ENCODE measurements at regions not wholly inside any gene's neighbourhood (a gene's known extent, or its start where the extent isn't known, plus 50 kb on each side); places are given as distances from the start of the nearest gene placed in this dataset.
"Not testable (repeated sequence)": the region's sequence is repeated elsewhere in the genome, so short reads cannot be mapped to it uniquely, and the experiment has no call there.

GRCh38 chr6:85135376-85136094 lies 314.3 kb upstream of the NT5E start:
- H3K27ac ChIP-seq (ENCODE audit: low read depth in 1 of 2, low read length in 1 of 2), result no peak overlapping the region
- H3K27me3 ChIP-seq (ENCODE audit: control insufficient read depth in 2 of 2, insufficient read depth in 1 of 2, low read length in 1 of 2), result no peaks in the 10 kb centered on the region
- no peaks in the 10 kb centered on the region for H3K36me3 ChIP-seq (ENCODE audit: control insufficient read depth in 2 of 2, insufficient read depth in 2 of 2, low read length in 1 of 2)
- no peaks in the 10 kb centered on the region for H3K9me3 ChIP-seq (ENCODE audit: control insufficient read depth in 2 of 2, insufficient read depth in 1 of 2, low read length in 1 of 2)
- no peak overlapping the region for H3K4me3 ChIP-seq (ENCODE audit: low read length in 2 of 2)
- 76% methylated on average over 1 of the region's 1 CpG for WGBS
- no peak for DNase-seq (ENCODE audit: low read depth in 6 of 9, low spot score in 9 of 9)
- H3K4me1 ChIP-seq (ENCODE audit: control insufficient read depth in 2 of 2, insufficient read depth in 2 of 2, low read length in 2 of 2), result no peaks in the 10 kb centered on the region

DNA sequence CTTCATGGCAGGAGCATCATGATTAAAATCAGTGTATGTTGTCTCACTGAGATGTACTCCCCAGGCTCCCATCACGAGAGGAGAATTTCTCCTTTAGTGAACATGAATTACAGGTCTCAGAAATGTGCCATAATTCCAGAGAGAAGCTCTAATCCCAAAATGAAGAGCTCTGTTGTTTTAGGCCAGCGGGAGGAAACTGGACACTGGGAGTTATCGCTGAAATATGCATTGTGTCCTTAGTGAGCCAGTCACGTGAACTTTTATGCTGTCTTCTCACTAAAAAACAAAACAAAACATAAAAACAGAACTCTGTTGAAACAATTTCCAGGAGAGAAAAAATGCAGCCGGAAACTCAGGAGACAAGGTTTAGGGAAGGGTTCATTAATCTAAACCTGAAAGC lies 315.7 kb upstream of the NT5E start:
- H3K36me3 ChIP-seq (ENCODE audit: control insufficient read depth in 2 of 2, insufficient read depth in 2 of 2, low read length in 1 of 2), result no peaks in the 10 kb centered on the region
- H3K4me1 ChIP-seq (ENCODE audit: control insufficient read depth in 2 of 2, insufficient read depth in 2 of 2, low read length in 2 of 2), result no peaks in the 10 kb centered on the region
- H3K27ac ChIP-seq (ENCODE audit: low read depth in 1 of 2, low read length in 1 of 2), result no peak overlapping the region
- H3K27me3 ChIP-seq (ENCODE audit: control insufficient read depth in 2 of 2, insufficient read depth in 1 of 2, low read length in 1 of 2), result no peaks in the 10 kb centered on the region
- WGBS, result 88% methylated on average over 5 of the region's 5 CpGs
- H3K4me3 ChIP-seq (ENCODE audit: low read length in 2 of 2), result no peak overlapping the region
- no peaks in the 10 kb centered on the region for H3K9me3 ChIP-seq (ENCODE audit: control insufficient read depth in 2 of 2, insufficient read depth in 1 of 2, low read length in 1 of 2)
- no peak for DNase-seq (ENCODE audit: low read depth in 6 of 9, low spot score in 9 of 9)

DNA sequence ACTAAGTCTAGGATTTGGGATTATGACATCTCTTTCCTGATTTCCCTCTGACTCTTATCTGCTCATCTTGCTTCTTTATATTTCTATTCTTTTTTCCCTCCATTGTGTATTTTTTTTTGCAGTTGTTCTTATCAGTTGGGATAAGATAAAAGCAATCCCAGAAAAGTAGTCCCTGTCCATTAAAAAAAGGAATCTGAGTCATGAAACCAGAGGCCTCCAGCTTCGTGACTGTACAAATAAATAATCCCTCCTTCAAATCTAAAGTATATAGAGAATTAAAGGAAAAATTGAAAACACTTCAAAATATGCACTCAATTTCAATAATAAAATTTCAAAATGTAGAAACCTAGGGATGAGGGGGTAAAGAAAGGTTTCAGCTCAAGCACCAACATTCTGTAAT lies 317.8 kb upstream of the NT5E start:
- no peak for DNase-seq (ENCODE audit: low read depth in 6 of 9, low spot score in 9 of 9)
- Histone ChIP-seq H3K27ac (ENCODE audit: low read depth in 1 of 2, low read length in 1 of 2) (no peak overlapping the region), H3K9me3 (ENCODE audit: control insufficient read depth in 2 of 2, insufficient read depth in 1 of 2, low read length in 1 of 2) (no peaks in the 10 kb centered on the region), H3K4me1 (ENCODE audit: control insufficient read depth in 2 of 2, insufficient read depth in 2 of 2, low read length in 2 of 2) (no peaks in the 10 kb centered on the region), H3K27me3 (ENCODE audit: control insufficient read depth in 2 of 2, insufficient read depth in 1 of 2, low read length in 1 of 2) (no peaks in the 10 kb centered on the region), H3K4me3 (ENCODE audit: low read length in 2 of 2) (no peak overlapping the region), H3K36me3 (ENCODE audit: control insufficient read depth in 2 of 2, insufficient read depth in 2 of 2, low read length in 1 of 2) (no peaks in the 10 kb centered on the region)
- 84% methylated on average over 1 of the region's 1 CpG for WGBS

DNA sequence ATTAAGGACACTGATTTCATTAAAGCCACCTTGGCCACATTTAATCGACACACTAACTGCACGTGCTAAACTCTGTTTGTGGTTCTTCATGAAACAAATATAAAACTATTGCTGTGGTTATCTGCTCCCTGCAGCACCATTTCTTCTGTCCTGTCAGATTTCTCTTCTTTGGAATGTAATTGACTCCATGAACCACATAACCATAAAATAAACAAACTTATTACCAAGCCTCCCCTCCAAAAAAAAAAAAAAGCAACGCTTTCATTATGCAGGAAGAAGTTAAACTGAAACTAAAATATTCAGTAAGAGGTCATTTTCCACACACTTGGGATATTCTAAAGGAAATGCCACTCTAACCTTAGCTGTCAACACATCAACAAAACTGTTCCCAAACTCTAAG lies 319.1 kb upstream of the NT5E start:
- Histone ChIP-seq H3K27me3 (ENCODE audit: control insufficient read depth in 2 of 2, insufficient read depth in 1 of 2, low read length in 1 of 2) (no peaks in the 10 kb centered on the region), H3K27ac (ENCODE audit: low read depth in 1 of 2, low read length in 1 of 2) (no peak overlapping the region), H3K4me3 (ENCODE audit: low read length in 2 of 2) (no peak overlapping the region), H3K4me1 (ENCODE audit: control insufficient read depth in 2 of 2, insufficient read depth in 2 of 2, low read length in 2 of 2) (no peaks in the 10 kb centered on the region), H3K36me3 (ENCODE audit: control insufficient read depth in 2 of 2, insufficient read depth in 2 of 2, low read length in 1 of 2) (no peaks in the 10 kb centered on the region), H3K9me3 (ENCODE audit: control insufficient read depth in 2 of 2, insufficient read depth in 1 of 2, low read length in 1 of 2) (no peaks in the 10 kb centered on the region)
- DNase-seq (ENCODE audit: low read depth in 6 of 9, low spot score in 9 of 9), result no peak
- 81% methylated on average over 3 of the region's 3 CpGs for WGBS

DNA sequence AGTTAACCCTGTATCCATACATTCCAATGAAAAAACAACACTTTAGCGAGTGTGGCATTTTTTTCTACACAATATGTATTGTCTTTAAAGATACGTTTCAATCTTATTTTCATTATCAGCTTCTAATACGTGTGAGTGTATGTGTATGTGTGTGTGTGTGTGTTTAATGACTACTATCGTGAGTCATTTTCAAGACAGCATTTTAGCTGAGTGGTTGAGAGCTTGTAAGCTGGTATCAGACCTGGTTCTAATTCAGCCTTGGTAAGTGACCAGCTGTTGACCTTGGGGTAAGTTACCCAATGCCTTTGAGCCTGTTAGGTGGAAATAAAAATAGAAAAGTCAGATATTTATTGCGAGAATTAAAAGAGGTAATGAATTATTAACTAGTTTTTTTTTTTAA lies 320.0 kb upstream of the NT5E start:
- Histone ChIP-seq H3K9me3 (ENCODE audit: control insufficient read depth in 2 of 2, insufficient read depth in 1 of 2, low read length in 1 of 2) (no peaks in the 10 kb centered on the region), H3K36me3 (ENCODE audit: control insufficient read depth in 2 of 2, insufficient read depth in 2 of 2, low read length in 1 of 2) (no peaks in the 10 kb centered on the region), H3K4me3 (ENCODE audit: low read length in 2 of 2) (no peak overlapping the region), H3K4me1 (ENCODE audit: control insufficient read depth in 2 of 2, insufficient read depth in 2 of 2, low read length in 2 of 2) (no peaks in the 10 kb centered on the region), H3K27me3 (ENCODE audit: control insufficient read depth in 2 of 2, insufficient read depth in 1 of 2, low read length in 1 of 2) (no peaks in the 10 kb centered on the region), H3K27ac (ENCODE audit: low read depth in 1 of 2, low read length in 1 of 2) (no peak overlapping the region)
- no peak for DNase-seq (ENCODE audit: low read depth in 6 of 9, low spot score in 9 of 9)
- WGBS, result 92% methylated on average over 5 of the region's 5 CpGs

- Histone ChIP-seq H3K27ac (ENCODE audit: low read depth in 1 of 2, low read length in 1 of 2) (no peak overlapping the region), H3K36me3 (ENCODE audit: control insufficient read depth in 2 of 2, insufficient read depth in 2 of 2, low read length in 1 of 2) (no peaks in the 10 kb centered on the region), H3K9me3 (ENCODE audit: control insufficient read depth in 2 of 2, insufficient read depth in 1 of 2, low read length in 1 of 2) (no peaks in the 10 kb centered on the region), H3K4me3 (ENCODE audit: low read length in 2 of 2) (no peak overlapping the region), H3K4me1 (ENCODE audit: control insufficient read depth in 2 of 2, insufficient read depth in 2 of 2, low read length in 2 of 2) (no peaks in the 10 kb centered on the region), H3K27me3 (ENCODE audit: control insufficient read depth in 2 of 2, insufficient read depth in 1 of 2, low read length in 1 of 2) (no peaks in the 10 kb centered on the region)
- DNase-seq (ENCODE audit: low read depth in 6 of 9, low spot score in 9 of 9), result no peak
- 65% methylated on average over 4 of the region's 4 CpGs for WGBS
Observed at GRCh38 chr6:85128781-85129180, 321.1 kb upstream of the NT5E start.

GRCh38 chr6:85128256-85128655 lies 321.6 kb upstream of the NT5E start:
- H3K4me3 ChIP-seq (ENCODE audit: low read length in 2 of 2); H3K36me3 ChIP-seq (ENCODE audit: control insufficient read depth in 2 of 2, insufficient read depth in 2 of 2, low read length in 1 of 2); H3K27me3 ChIP-seq (ENCODE audit: control insufficient read depth in 2 of 2, insufficient read depth in 1 of 2, low read length in 1 of 2); H3K9me3 ChIP-seq (ENCODE audit: control insufficient read depth in 2 of 2, insufficient read depth in 1 of 2, low read length in 1 of 2); H3K27ac ChIP-seq (ENCODE audit: low read depth in 1 of 2, low read length in 1 of 2); DNase-seq (ENCODE audit: low read depth in 6 of 9, low spot score in 9 of 9); H3K4me1 ChIP-seq (ENCODE audit: control insufficient read depth in 2 of 2, insufficient read depth in 2 of 2, low read length in 2 of 2): not testable (repeated sequence)
- 78% methylated on average over 3 of the region's 3 CpGs for WGBS

GRCh38 chr6:85127696-85128243 lies 322.1 kb upstream of the NT5E start:
- H3K27me3 ChIP-seq (ENCODE audit: control insufficient read depth in 2 of 2, insufficient read depth in 1 of 2, low read length in 1 of 2), result no peaks in the 10 kb centered on the region
- H3K27ac ChIP-seq (ENCODE audit: low read depth in 1 of 2, low read length in 1 of 2), result no peak overlapping the region
- no peak for DNase-seq (ENCODE audit: low read depth in 6 of 9, low spot score in 9 of 9)
- no peaks in the 10 kb centered on the region for H3K4me1 ChIP-seq (ENCODE audit: control insufficient read depth in 2 of 2, insufficient read depth in 2 of 2, low read length in 2 of 2)
- H3K36me3 ChIP-seq (ENCODE audit: control insufficient read depth in 2 of 2, insufficient read depth in 2 of 2, low read length in 1 of 2), result no peaks in the 10 kb centered on the region
- no peak overlapping the region for H3K4me3 ChIP-seq (ENCODE audit: low read length in 2 of 2)
- 72% methylated on average over 3 of the region's 3 CpGs for WGBS
- H3K9me3 ChIP-seq (ENCODE audit: control insufficient read depth in 2 of 2, insufficient read depth in 1 of 2, low read length in 1 of 2), result no peaks in the 10 kb centered on the region

DNA sequence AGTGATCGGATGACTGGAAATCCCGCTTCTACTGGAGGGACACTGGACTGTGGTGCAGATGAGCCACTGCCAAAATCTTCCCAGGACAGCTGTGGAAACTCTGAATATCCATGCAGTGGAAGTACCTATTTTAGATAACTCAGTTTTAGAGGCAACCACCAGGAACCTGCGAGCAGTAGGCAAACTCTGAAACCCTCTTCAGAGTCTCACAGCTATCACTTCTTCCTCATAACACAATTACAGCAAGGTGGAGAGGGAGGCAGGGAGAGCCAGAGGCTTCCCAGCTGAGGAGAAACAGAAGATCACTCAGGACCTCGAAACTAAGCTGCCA lies 322.8 kb upstream of the NT5E start:
- H3K36me3 ChIP-seq (ENCODE audit: control insufficient read depth in 2 of 2, insufficient read depth in 2 of 2, low read length in 1 of 2), result no peaks in the 10 kb centered on the region
- no peaks in the 10 kb centered on the region for H3K9me3 ChIP-seq (ENCODE audit: control insufficient read depth in 2 of 2, insufficient read depth in 1 of 2, low read length in 1 of 2)
- WGBS, result 71% methylated on average over 4 of the region's 4 CpGs
- no peak overlapping the region for H3K27ac ChIP-seq (ENCODE audit: low read depth in 1 of 2, low read length in 1 of 2)
- DNase-seq (ENCODE audit: low read depth in 6 of 9, low spot score in 9 of 9), result no peak
- H3K27me3 ChIP-seq (ENCODE audit: control insufficient read depth in 2 of 2, insufficient read depth in 1 of 2, low read length in 1 of 2), result no peaks in the 10 kb centered on the region
- no peak overlapping the region for H3K4me3 ChIP-seq (ENCODE audit: low read length in 2 of 2)
- no peaks in the 10 kb centered on the region for H3K4me1 ChIP-seq (ENCODE audit: control insufficient read depth in 2 of 2, insufficient read depth in 2 of 2, low read length in 2 of 2)
